ENCODE measurements at regions not wholly inside any gene's neighbourhood (a gene's known extent, or its start where the extent isn't known, plus 50 kb on each side); places are given as distances from the start of the nearest gene placed in this dataset.
"Not testable (repeated sequence)": the region's sequence is repeated elsewhere in the genome, so short reads cannot be mapped to it uniquely, and the experiment has no call there.

- no peak for DNase-seq (ENCODE audit: low spot score)
Observed at GRCh38 chr13:91025442-91025841, 322.0 kb upstream of the MIR17HG start.

- DNase-seq (ENCODE audit: low spot score), result no peak
Observed at GRCh38 chr13:91031508-91031907, 316.0 kb upstream of the MIR17HG start.

- DNase-seq (ENCODE audit: low spot score), result no peak
Observed at GRCh38 chr13:91032104-91032503, 315.4 kb upstream of the MIR17HG start.

- no peak for DNase-seq (ENCODE audit: low spot score)
Observed at GRCh38 chr13:91036886-91037285, 310.6 kb upstream of the MIR17HG start.

GRCh38 chr13:91042870-91043269, 304.6 kb upstream of the MIR17HG start:
- no peak for DNase-seq (ENCODE audit: low spot score)

GRCh38 chr13:91045351-91046034, 302.0 kb upstream of the MIR17HG start:
- no peak for DNase-seq (ENCODE audit: low spot score)

- DNase-seq (ENCODE audit: low spot score), result no peak
Observed at GRCh38 chr13:91046715-91047327, 300.7 kb upstream of the MIR17HG start.

- DNase-seq (ENCODE audit: low spot score), result no peak
Observed at GRCh38 chr13:91050970-91051369, 296.5 kb upstream of the MIR17HG start.

- DNase-seq (ENCODE audit: low spot score), result no peak
Observed at GRCh38 chr13:91052876-91053275, 294.6 kb upstream of the MIR17HG start.

- DNase-seq (ENCODE audit: low spot score), result no peak
Observed at GRCh38 chr13:91053318-91054065, 294.0 kb upstream of the MIR17HG start.

- no peak for DNase-seq (ENCODE audit: low spot score)
Observed at GRCh38 chr13:91054902-91055301, 292.6 kb upstream of the MIR17HG start.

- no peak for DNase-seq (ENCODE audit: low spot score)
Observed at GRCh38 chr13:91056746-91057145, 290.7 kb upstream of the MIR17HG start.

- not testable (repeated sequence) for DNase-seq (ENCODE audit: low spot score)
Observed at GRCh38 chr13:91057507-91057906, 290.0 kb upstream of the MIR17HG start.

GRCh38 chr13:91058066-91058465, 289.4 kb upstream of the MIR17HG start:
- DNase-seq (ENCODE audit: low spot score), result no peak

GRCh38 chr13:91058919-91059318, 288.6 kb upstream of the MIR17HG start:
- no peak for DNase-seq (ENCODE audit: low spot score)

GRCh38 chr13:91066745-91067144, 280.7 kb upstream of the MIR17HG start:
- DNase-seq (ENCODE audit: low spot score), result no peak

GRCh38 chr13:91072486-91072885, 275.0 kb upstream of the MIR17HG start:
- no peak for DNase-seq (ENCODE audit: low spot score)

- no peak for DNase-seq (ENCODE audit: low spot score)
Observed at GRCh38 chr13:91074091-91074490, 273.4 kb upstream of the MIR17HG start.

GRCh38 chr13:91076830-91077229, 270.7 kb upstream of the MIR17HG start:
- no peak for DNase-seq (ENCODE audit: low spot score)

- no peak for DNase-seq (ENCODE audit: low spot score)
Observed at GRCh38 chr13:91078093-91078679, 269.3 kb upstream of the MIR17HG start.

- no peak for DNase-seq (ENCODE audit: low spot score)
Observed at GRCh38 chr13:91079176-91079575, 268.3 kb upstream of the MIR17HG start.

- DNase-seq (ENCODE audit: low spot score), result no peak
Observed at GRCh38 chr13:91085127-91085526, 262.4 kb upstream of the MIR17HG start.

All from CD4-positive, alpha-beta T cell treated with Interleukin-15 for 4 hours (primary cell).